ENCODE measurements at regions not wholly inside any gene's neighbourhood (a gene's known extent, or its start where the extent isn't known, plus 50 kb on each side); places are given as distances from the start of the nearest gene placed in this dataset.

GRCh38 chr14:50038398-50039119, 77.8 kb downstream of the VCPKMT start:
- DNase-seq (ENCODE audit: low spot score): no peak

GRCh38 chr14:50039120-50039517, 77.3 kb downstream of the VCPKMT start:
- DNase-seq (ENCODE audit: low spot score): no peak

- no peak for DNase-seq (ENCODE audit: low spot score)
These were observed 76.5 kb downstream of the VCPKMT start for GRCh38 chr14:50039734-50040400.

- no peak for DNase-seq (ENCODE audit: low spot score)
These were observed 76.0 kb downstream of the VCPKMT start for GRCh38 chr14:50040401-50040775.

- DNase-seq (ENCODE audit: low spot score): no peak
These were observed 75.4 kb downstream of the VCPKMT start for GRCh38 chr14:50040895-50041465.

- no peak for DNase-seq (ENCODE audit: low spot score)
These were observed 74.4 kb downstream of the VCPKMT start for GRCh38 chr14:50041980-50042379.

GRCh38 chr14:50044042-50044651, 72.2 kb downstream of the VCPKMT start:
- DNase-seq (ENCODE audit: low spot score): no peak

- peak; percentile 54 for DNase-seq (ENCODE audit: low spot score)
These were observed 71.2 kb downstream of the VCPKMT start for GRCh38 chr14:50045039-50045711.

- no peak for DNase-seq (ENCODE audit: low spot score)
These were observed 70.5 kb downstream of the VCPKMT start for GRCh38 chr14:50045837-50046236.

GRCh38 chr14:50047274-50047676, 69.1 kb downstream of the VCPKMT start:
- DNase-seq (ENCODE audit: low spot score): no peak

GRCh38 chr14:50049093-50049492, 67.3 kb downstream of the VCPKMT start:
- no peak for DNase-seq (ENCODE audit: low spot score)

- DNase-seq (ENCODE audit: low spot score): no peak
These were observed 66.4 kb downstream of the VCPKMT start for GRCh38 chr14:50049703-50050570.

- no peak for DNase-seq (ENCODE audit: low spot score)
These were observed 65.3 kb downstream of the VCPKMT start for GRCh38 chr14:50051106-50051505.

GRCh38 chr14:50051706-50052105, 64.7 kb downstream of the VCPKMT start:
- DNase-seq (ENCODE audit: low spot score): no peak

- DNase-seq (ENCODE audit: low spot score): no peak
These were observed 63.9 kb downstream of the VCPKMT start for GRCh38 chr14:50052517-50052916.

GRCh38 chr14:50053935-50054334, 62.4 kb downstream of the VCPKMT start:
- no peak for DNase-seq (ENCODE audit: low spot score)

GRCh38 chr14:50055461-50056228, 60.7 kb downstream of the VCPKMT start:
- no peak for DNase-seq (ENCODE audit: low spot score)

- no peak for DNase-seq (ENCODE audit: low spot score)
These were observed 59.9 kb downstream of the VCPKMT start for GRCh38 chr14:50056435-50056834.

GRCh38 chr14:50057331-50057730, 59.0 kb downstream of the VCPKMT start:
- no peak for DNase-seq (ENCODE audit: low spot score)

GRCh38 chr14:50058113-50058512, 58.3 kb downstream of the VCPKMT start:
- no peak for DNase-seq (ENCODE audit: low spot score)

Data from HuH-7 (cell line).